Vagina (tissue), 2 donors: ENCODE measurements at regions not wholly inside any gene's neighbourhood (a gene's known extent, or its start where the extent isn't known, plus 50 kb on each side); places are given as distances from the start of the nearest gene placed in this dataset.

ENCODE experiments used
- DNase-seq, 2 donors: peaks; one replicate each; pipeline ENCODE4 v3.0.0-alpha.2; 2017; ENCODE audit errors: extremely low spot score in 2 of 2
- H3K27ac ChIP-seq: fragments of 200-600 bp; sonication (generic); one replicate; pipeline ENCODE4 v1.5.1; 2019
- H3K27me3 ChIP-seq: fragments of 200-600 bp; sonication (generic); one replicate; pipeline ENCODE4 v1.5.1; 2019
- H3K36me3 ChIP-seq, 2 donors: fragments of 200-600 bp; sonication (generic); one replicate each; pipeline ENCODE4 v1.5.1; 2017 to 2019
- H3K4me1 ChIP-seq: fragments of 200-600 bp; sonication (generic); one replicate; pipeline ENCODE4 v1.5.1; 2019
- H3K4me3 ChIP-seq, 2 donors: fragments of 200-600 bp; sonication (generic); 1 replicate in 1 of 2; 2 replicates in 1 of 2; pipeline ENCODE4 v1.5.1; 2016 to 2019
- H3K9me3 ChIP-seq: fragments of 200-600 bp; sonication (generic); one replicate; pipeline ENCODE4 v1.5.1; 2019
- POLR2A ChIP-seq, 2 donors: fragments of 450-650 bp; IDR thresholded peaks; one replicate each; pipeline ENCODE4 v1.6.1; 2017; ENCODE audit warnings: antibody characterized with exemption in 2 of 2, mild to moderate bottlenecking in 2 of 2, moderate library complexity in 2 of 2
- POLR2AphosphoS5 ChIP-seq, 2 donors: sonication (generic); formaldehyde crosslinking; IDR thresholded peaks; one replicate each; pipeline ENCODE4 v1.9.0; 2017; ENCODE audit warnings: antibody characterized with exemption in 2 of 2, mild to moderate bottlenecking in 2 of 2, low read depth in 1 of 2; ENCODE audit not compliant: insufficient read depth in 1 of 2
- intact Hi-C: fragments of 100-400 bp; cut with DNase I; formaldehyde crosslinking; loops from one replicate; pipeline ENCODE4 v1.15.1; 2023
- TF ChIP-seq, protein P1 (sequence below), 3 experiments: fragments of 450-650 bp in 2 of 3; fragments of 200-600 bp in 1 of 3; sonication (generic) in 1 of 3; IDR thresholded peaks; one replicate each; pipeline ENCODE4 v1.5.1; 2017 to 2019; ENCODE audit warnings: antibody characterized with exemption in 3 of 3, mild to moderate bottlenecking in 2 of 3, moderate library complexity in 2 of 3

DNA sequence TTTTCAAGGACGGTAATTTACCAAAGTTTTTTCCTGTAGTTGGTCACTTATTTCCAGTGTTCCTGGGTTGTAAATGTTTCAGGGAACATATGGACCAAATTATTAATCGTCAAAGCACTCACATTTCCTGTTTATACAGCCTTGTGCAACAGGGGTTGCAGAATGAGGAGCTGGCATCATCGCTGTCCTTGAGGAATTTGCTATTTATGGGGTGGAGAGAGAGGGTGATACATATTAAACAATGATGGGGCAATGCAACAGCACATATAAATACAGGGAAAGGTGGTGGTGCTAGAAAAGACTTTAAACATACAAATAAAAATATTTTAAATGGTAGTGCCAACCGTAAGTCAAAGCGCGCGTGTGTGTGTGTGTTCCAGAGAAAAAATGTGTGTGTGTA, 369.8 kb downstream of the NPHP4 start:
- Histone ChIP-seq H3K4me3 (no peak overlapping the region), H3K27me3 (no peaks in the 10 kb centered on the region), H3K9me3 (no peaks in the 10 kb centered on the region), H3K4me1 (no peaks in the 10 kb centered on the region), H3K27ac (no peak overlapping the region), H3K36me3 (no peaks in the 10 kb centered on the region)
- TF ChIP-seq, protein P1, sequence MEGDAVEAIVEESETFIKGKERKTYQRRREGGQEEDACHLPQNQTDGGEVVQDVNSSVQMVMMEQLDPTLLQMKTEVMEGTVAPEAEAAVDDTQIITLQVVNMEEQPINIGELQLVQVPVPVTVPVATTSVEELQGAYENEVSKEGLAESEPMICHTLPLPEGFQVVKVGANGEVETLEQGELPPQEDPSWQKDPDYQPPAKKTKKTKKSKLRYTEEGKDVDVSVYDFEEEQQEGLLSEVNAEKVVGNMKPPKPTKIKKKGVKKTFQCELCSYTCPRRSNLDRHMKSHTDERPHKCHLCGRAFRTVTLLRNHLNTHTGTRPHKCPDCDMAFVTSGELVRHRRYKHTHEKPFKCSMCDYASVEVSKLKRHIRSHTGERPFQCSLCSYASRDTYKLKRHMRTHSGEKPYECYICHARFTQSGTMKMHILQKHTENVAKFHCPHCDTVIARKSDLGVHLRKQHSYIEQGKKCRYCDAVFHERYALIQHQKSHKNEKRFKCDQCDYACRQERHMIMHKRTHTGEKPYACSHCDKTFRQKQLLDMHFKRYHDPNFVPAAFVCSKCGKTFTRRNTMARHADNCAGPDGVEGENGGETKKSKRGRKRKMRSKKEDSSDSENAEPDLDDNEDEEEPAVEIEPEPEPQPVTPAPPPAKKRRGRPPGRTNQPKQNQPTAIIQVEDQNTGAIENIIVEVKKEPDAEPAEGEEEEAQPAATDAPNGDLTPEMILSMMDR (IDR thresholded peaks at IDR 0.05) = no peak
- TF ChIP-seq POLR2A (IDR thresholded peaks at IDR 0.05) (no peak), POLR2AphosphoS5 (IDR thresholded peaks at IDR 0.05; ENCODE audit: insufficient read depth in 1 of 2, low read depth in 1 of 2) (no peak)
- intact Hi-C loops = no loop called here
- DNase-seq = peak in 1 of 2 donors; percentile 18

DNA sequence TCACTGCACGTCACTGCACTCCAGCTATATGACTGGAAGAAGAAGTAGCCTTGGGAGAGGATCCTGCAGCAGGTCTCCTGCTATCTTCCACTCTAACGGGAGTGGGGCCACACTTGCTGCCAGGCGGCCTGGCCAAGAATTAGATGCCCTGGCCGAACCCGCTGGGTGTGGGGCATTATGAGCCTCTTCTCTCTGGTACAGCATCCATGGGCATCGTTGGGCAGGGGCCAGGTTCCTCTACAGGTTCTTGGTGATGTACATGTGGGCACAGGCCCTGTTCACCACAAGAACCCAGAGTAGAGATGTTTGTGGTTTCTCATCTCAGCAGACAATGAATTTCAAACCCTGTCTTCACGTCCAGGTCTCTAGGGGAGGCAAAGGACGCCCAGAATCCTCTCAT, 370.5 kb downstream of the NPHP4 start:
- Histone ChIP-seq H3K4me1 (no peaks in the 10 kb centered on the region), H3K9me3 (no peaks in the 10 kb centered on the region), H3K27me3 (no peaks in the 10 kb centered on the region), H3K36me3 (no peaks in the 10 kb centered on the region), H3K4me3 (no peak overlapping the region), H3K27ac (no peak overlapping the region)
- TF ChIP-seq, protein P1 (IDR thresholded peaks at IDR 0.05) = no peak
- DNase-seq = peak; percentile 64 to 79
- intact Hi-C loops = no loop called here

DNA sequence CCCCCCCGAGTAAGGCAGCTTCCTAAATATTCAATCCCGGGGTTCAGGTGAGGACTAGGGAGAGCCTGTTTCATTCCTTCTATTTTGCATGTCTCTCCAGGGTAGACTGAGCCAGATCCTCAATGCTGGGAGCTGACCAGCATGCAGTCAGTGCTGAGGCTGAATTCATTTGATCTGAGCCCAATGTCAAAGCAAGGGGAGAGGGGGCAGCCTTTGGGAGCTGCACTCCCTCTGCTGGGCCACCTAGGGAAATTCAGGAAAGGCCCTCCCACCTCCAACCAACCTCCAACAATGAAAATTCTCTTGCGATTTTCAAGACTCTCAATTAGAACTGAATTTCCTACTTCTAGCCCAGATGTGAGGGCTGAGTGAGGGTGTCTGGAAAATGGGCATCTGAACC, 371.2 kb downstream of the NPHP4 start:
- H3K4me3 ChIP-seq = no peak overlapping the region
- no peaks in the 10 kb centered on the region for H3K27me3 ChIP-seq
- peak; percentile 29 to 37 for DNase-seq
- TF ChIP-seq, protein P1 (IDR thresholded peaks at IDR 0.05) = peak; percentile 10 to 30 (median 17)
- TF ChIP-seq POLR2AphosphoS5 (IDR thresholded peaks at IDR 0.05; ENCODE audit: insufficient read depth in 1 of 2, low read depth in 1 of 2) (no peak), POLR2A (IDR thresholded peaks at IDR 0.05) (no peak)
- H3K9me3 ChIP-seq = no peaks in the 10 kb centered on the region
- no peaks in the 10 kb centered on the region for H3K36me3 ChIP-seq
- intact Hi-C loops = no loop called here
- H3K27ac ChIP-seq = no peak overlapping the region
- H3K4me1 ChIP-seq = no peaks in the 10 kb centered on the region

DNA sequence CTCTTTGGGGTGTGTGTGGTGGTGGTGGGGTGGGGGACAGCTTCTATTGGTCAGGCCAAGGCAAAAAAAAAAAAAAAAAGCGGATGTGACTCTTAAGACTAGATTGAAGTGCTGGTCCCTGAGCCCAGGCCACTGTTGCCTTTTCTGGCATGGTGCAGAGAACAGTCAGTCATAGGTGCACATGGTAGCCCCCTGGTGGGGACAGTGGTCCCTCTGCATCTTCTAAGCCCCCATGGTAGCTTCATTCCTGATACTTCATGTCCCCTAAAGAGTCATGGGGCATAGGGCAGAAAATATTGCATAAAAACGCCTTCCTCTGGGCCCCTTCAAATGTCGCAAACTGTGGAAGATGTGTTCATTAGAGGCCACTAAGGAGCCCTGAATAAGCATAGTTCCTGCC, 371.8 kb downstream of the NPHP4 start:
- Histone ChIP-seq H3K4me3 (no peak overlapping the region), H3K4me1 (no peaks in the 10 kb centered on the region), H3K27me3 (no peaks in the 10 kb centered on the region), H3K9me3 (no peaks in the 10 kb centered on the region), H3K36me3 (no peaks in the 10 kb centered on the region), H3K27ac (no peak overlapping the region)
- intact Hi-C loops = no loop called here
- TF ChIP-seq POLR2AphosphoS5 (IDR thresholded peaks at IDR 0.05; ENCODE audit: insufficient read depth in 1 of 2, low read depth in 1 of 2) = no peak
- TF ChIP-seq POLR2A (IDR thresholded peaks at IDR 0.05) = no peak
- TF ChIP-seq, protein P1 (IDR thresholded peaks at IDR 0.05) = no peak
- peak in 1 of 2 donors; percentile 58 for DNase-seq

DNA sequence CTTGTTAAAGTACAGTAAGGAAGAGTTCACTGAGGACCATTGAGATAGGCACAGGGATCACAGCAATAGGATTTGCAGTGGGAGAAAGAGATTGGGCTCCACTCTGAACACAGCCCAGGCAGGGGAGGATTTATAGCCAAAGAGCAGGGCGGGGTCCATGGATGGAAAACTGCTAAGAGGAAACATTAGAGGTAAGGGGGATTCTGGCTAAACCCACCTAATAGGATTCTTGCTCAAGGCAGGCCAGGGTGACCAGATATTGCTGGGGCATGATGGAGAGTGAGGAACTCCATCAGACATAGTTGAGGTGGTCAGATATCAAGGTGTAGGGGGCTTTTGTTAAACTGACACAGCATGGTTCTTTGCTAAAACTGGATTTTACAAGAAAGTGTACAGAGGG, 372.8 kb downstream of the NPHP4 start:
- intact Hi-C loops = no loop called here
- TF ChIP-seq, protein P1 (IDR thresholded peaks at IDR 0.05) = no peak
- TF ChIP-seq POLR2AphosphoS5 (IDR thresholded peaks at IDR 0.05; ENCODE audit: insufficient read depth in 1 of 2, low read depth in 1 of 2) = no peak
- H3K27ac ChIP-seq = no peak overlapping the region
- H3K4me1 ChIP-seq = no peaks in the 10 kb centered on the region
- peak in 1 of 2 donors; percentile 58 for DNase-seq
- no peaks in the 10 kb centered on the region for H3K27me3 ChIP-seq
- H3K9me3 ChIP-seq = no peaks in the 10 kb centered on the region
- no peak overlapping the region for H3K4me3 ChIP-seq
- no peaks in the 10 kb centered on the region for H3K36me3 ChIP-seq
